ENCODE measurements at regions not wholly inside any gene's neighbourhood (a gene's known extent, or its start where the extent isn't known, plus 50 kb on each side); places are given as distances from the start of the nearest gene placed in this dataset.
A peak's percentile ranks its signal among the peaks of the same experiment; 100 is the strongest.

DNA sequence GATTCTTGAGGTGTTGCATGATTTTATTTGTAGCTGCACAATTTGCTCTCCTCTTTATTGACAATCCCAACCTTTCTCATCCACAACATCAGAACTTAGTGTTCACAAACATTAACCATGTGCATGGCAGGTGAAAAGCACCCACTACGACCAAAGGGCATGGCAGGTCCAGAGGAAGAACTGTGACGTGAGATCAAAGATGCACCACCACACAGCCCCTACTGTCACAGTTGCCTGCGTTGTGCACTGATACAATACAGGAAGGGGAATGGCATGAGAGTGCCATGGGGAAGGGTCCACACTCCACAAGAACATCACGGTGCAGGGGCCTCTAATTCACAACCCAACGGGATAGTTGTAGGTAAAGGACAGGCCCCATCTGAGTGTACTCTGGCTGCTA, 217.1 kb upstream of the PFKP start:
- DNase-seq, result no peak

DNA sequence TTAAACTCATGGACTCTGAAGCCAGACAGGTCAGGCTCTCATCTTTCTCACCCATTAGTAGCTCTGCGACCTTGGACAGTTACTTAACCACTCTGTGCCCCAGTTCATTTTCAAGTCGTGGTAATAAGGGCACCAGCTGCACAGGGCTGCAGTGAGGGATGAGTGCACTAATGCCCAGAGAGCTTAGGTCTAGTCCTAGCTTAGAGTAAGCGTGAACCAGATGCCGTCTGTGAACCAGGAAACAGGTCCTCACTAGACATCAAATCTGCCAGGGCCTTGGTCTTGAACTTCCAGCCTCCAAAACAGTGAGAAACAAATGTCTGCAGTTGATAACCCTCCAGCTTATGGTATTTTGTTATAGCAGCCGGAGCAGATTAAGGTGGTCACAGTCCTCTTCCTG, 222.4 kb upstream of the PFKP start:
- DNase-seq, result no peak

DNA sequence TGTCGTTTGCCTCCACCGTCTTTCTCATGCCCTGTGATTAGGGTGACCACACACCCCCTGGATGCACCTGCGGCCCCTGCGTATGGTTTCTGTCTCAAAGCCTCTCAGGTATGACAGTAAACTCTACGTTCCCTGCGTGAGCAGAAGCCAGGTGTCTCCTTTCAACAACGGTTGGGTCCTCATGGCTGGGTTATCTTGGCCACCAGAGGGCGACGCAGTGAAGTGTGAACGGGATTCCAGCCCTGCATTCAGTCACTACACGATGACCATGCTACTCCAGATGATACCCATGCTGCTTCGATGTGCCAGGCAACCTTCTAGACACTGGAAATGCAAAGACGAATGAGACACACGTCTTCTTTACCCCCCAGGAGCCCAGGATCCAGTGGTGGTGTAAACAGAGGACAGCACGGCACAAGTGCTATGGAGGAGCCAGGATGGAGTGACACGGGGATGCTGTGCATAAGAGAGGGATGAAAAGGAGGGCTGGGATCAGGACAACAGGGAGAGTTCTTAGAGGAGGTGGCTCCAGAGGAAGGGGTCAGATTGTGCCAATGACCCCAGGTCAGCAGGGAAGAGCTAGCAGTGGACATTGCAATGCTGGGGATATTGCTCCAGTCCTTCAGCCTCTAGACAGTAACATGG, 228.1 kb upstream of the PFKP start:
- DNase-seq, result peak; percentile 2

DNA sequence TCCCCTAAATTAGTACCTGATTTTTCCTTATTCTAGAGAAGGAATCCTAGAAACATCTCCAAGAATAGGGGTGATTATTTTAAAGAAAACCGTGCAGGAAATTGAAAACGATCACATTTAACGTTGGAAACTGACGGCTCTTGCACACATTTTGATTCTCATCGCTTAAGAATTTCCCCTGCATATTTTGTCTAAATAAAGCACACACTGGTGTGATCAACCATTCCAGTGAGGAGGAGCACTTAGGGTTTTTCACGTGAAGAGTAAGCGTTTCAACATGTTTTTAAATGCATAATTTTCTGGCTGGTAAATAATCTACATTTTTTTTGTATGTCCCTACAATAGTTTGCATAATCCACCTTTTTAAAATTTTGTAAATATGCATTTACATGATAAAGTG, 229.7 kb upstream of the PFKP start:
- no peak for DNase-seq

DNA sequence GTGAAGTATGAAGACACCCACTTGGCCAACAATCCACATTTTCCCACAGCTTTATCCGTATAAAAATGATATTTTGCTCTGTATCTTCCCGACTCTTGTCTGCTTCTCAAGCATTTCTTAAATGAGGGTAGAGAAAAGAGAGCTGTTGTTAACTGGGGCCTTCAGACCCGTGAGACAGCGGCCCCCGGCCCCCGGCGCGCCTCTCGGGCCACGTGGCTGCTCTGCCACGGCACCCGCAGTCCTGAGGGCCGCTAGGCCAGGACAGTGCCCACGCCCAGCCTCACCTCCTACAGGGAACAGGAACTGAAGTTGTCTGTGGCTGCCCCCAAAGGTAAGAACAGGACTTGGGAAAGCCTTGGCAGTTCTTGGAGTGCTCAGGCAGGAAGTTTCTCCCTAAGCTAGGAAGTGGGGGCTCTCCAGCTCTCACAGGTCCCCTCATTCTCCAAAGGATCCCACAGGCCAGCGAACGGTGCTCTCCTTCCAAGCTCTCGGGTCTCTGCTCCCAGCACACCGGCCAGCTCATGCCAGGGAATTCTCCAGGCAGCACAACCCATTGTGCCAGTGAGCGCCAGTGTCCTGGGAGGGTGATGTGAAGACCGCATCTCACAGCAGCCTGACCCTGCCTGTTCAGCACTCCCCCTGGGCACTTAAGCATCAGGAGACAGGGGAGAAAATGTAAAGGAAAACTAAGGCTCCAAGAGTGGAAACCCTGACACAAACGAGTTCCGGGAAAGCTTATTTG, 230.3 kb upstream of the PFKP start:
- DNase-seq, result no peak

DNA sequence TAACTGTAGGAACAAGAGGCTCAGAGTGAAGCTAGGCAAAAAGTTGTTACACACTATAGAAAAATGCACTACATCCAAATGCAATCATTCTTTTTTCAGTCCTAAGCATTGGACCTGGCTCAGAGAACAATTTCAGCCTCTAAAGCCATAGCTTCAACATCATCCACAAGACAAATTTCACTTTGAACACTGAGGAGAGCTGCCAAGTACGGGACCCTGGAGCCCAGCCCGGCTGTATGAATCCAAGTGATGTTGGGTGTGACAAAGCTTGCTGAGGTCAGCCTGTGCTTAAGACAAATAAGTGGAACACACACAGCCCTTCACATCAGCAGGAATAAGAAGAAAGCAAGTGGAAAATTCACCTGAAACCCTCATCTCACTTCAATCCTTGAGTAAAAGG, 233.1 kb upstream of the PFKP start:
- DNase-seq, result no peak

DNA sequence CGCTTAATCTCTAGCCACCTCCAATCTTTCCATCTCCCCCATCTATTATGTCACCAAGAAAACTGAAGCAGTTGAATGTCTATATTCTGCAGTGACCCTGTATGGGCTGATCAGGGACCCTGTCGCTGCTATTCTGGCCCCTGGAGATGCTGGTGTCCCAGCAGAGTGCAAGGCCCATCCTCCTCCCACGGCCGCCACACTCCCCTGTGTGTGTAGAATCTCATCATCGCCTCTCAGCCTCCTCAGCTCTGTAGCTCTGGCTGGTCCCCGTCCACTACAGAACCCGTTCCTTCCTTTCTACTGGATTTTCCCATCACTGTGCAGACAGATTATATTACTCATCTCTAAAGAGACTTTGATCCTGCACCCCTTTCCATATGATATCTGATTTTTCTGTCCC, 235.8 kb upstream of the PFKP start:
- no peak for DNase-seq

DNA sequence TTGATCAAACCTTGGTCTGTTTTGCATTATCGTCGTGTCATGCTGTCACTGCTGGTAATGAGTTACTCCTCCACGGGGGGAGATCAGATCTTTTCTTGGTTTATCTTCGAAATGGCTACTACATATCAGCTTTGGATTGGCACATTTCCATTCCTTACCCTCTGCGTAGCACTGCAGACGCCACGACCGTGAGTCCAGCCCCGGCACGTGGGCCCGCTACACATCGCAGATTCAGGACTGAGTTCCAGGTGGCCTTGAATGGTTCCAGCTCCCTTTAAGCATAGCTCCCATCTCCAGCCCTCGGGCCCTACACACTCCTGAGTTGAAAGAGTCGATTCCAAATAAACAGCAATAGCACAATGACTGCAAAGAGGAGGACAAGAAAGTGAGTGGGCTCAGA, 238.6 kb upstream of the PFKP start:
- DNase-seq, result no peak

DNA sequence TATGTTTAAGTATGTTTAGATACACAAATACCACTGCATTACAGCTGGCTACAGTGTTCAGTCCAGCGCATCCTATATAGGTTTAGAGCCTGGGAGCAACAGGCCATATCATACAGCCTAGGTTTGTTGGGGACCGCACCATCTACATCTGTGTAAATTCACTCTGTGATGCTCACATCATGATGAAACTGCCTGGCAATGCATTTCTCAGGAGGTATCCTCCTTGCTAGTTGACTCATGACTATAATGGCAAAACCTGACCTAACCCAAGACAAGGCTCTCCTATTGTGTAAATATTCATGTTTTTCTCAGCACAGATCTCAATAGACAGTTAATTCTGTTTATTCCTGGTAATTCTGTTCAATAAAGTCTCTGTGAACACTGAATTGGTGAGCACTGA, 240.7 kb upstream of the PFKP start:
- DNase-seq, result no peak

DNA sequence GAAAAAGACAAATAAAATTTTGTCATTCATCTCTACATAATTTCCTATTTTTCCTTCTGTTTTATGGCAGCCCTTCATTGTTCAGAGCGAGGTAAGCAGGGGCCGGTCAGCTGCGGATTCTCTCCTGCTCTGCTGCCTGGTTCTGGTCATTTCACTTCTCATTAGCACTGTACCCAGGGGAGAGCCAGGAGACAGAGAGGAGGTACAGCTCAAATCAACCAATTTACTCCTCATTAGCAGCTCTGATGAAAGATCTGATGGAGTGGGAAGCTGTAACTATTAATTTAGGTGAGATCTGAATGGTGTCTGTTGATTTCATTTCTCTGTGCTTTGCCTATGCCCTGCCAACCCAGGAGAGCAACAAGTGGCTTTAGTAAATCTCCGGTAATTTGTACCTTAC, 241.5 kb upstream of the PFKP start:
- DNase-seq, result no peak

DNA sequence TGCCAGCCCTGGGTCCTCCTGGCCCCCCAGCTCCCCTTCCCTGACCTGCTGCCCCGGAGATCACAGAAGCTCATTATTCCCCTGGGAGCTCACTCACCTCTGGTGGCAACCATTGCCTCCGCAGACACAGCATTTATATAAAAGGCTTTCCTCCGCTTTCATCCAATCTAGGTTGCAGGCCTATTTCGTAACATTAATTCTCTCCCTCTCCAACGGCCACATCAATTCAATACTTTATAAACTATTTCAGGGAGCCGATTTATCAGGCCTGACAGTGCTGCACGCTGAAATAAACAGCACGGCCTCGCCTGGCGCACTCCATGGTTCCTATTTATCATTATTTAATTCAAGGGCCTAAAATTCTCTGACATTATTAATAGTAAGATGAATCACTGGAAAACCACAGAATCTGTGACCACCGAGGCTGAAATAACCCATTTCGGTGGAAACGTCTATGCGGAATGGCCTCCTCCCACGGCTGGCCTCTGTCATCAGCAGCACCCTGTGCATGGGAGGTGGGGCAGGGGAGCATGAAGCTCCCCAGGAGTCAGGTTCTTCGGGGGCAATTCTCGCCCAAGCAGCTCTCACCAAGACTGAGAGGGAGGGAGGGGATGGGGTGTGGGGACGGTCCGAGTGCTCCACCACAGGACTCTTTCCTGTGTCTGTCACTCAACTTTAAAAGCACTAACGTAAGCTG, 249.3 kb upstream of the PFKP start:
- DNase-seq, result no peak

DNA sequence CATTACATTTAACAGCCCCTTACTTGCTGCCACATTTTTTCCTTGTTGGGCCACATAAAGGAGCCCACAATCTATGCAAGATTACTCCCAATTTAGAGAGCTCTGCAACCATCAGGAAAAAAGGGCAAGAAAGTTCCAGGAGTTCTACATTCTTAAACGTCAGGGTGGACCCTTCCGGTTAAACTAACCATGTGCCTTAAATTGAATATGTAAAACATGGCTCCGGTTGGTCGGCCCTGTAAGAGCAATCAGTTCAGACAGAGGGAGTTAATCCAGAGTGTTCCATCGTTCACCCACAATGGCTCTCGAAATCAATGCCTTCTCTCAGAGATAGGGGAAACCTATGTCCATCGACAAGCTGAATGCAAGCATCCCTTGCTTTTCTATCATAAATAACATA, 253.7 kb upstream of the PFKP start:
- no peak for DNase-seq

DNA sequence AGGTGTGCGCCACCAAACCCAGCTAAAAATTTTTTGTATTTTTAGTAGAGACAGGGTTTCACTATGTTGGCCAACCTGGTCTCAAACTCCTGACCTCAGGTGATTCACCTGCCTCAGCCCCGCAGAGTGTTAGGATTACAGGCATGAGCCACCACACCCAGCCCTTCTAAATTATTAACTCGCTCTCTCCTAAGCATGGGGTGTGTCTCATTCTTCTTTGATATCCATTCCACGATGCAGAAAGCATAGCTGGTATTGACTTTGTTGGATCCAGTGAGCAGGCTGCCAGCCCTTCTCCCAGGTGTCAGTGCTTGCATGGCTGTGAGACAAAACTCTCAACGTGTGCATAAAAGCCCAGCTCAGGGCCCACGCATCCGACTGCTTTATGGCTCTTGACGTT, 254.1 kb upstream of the PFKP start:
- DNase-seq, result no peak

DNA sequence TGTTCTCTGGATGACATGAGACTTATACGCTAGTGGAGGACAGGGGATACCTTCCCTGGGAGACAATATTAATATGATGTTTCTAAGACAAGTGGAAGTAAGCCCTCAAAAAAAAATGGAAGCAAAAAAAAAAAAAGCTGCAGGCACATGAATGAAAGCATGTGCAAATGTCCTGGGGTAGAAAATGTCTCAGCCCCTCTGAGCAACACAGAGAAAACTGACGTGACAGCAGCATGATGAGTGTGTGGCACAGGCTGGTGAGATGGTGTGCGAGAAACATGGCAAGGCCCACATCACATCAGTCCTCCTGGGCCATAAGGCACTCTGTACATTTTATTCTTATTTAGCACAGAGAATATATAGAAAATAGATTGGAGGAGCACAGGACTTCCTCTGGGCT, 254.7 kb upstream of the PFKP start:
- no peak for DNase-seq

DNA sequence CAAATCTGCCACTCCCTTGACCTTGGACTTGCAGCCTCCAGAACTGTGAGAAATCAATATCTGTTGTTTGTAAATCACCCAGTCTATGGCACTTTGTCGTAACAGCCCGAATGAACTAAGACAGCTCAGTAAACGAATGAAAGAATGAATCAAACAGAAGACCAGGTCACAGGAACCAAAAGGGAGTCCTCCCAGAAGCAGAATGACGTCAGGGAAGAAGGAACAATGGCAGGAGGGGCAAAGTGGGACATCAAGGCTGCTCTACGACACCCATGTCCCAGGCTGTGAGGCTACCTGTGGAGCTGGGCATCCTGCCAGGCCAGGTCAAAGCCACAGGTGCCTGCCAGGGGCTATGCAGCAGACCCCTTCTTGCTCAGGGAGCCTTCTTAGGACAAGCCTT, 267.2 kb upstream of the PFKP start:
- no peak for DNase-seq

DNA sequence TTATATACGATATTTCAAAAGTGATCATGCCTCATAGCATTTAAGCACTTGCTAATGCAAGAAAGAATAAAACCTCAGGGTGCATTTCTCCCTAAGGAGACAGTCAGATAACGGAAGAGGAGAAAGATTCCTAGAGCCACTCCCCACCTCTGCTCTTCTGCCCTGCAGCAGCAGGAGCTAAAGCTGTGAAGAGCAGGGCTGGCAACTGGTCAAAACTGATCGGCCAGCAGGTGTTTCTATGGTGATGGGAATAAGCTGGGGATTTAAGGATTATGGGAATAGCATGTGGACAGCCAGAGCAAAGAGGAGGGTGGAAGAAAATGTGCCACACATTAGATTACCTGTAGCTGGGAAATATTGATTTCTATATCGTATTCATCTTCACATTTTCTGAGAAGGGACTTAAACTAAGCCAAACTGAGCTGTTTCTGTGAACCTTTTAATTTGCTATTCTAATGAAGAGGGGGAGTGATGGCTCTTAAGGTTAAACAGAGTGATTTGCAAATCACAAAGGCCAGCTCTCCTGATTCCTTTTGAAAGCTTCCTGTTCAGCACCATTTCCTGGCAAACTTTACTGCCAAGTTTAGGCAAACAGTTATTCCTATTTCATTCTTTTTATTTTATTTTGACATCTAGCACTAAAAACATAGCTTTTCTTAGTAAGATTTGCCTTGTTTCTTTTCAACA, 268.9 kb upstream of the PFKP start:
- peak; percentile 50 for DNase-seq

DNA sequence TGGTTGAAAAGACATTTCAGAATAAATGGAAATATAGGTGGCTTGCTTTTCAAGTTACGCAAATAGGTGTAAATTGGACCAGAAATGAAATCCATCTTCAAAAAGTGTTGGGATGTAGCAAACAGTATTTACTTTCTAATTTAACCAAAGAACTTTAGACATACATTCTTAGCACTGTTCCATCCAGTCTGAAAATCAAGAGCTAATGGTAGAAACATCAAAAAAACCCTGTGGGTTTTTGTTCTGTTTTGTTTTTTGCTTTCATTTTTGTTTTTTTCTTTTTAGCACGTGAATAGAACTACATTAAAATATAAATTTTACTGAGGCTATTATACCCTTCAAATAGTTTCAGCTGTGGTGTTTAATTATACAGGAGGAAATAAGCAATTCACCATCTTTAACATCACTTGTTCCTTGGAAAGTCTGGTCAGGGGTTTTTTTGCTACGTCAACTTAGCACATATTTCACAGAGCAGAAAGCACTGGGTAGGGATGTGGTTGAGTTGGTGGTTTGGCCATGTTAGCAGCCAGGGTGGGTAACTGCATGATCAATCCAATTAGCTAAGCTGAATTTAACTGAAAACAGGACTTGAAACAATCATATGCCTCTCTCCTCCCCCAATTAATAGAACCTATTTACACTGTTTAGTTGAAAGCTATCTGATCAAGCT, 275.4 kb upstream of the PFKP start:
- DNase-seq, result no peak

DNA sequence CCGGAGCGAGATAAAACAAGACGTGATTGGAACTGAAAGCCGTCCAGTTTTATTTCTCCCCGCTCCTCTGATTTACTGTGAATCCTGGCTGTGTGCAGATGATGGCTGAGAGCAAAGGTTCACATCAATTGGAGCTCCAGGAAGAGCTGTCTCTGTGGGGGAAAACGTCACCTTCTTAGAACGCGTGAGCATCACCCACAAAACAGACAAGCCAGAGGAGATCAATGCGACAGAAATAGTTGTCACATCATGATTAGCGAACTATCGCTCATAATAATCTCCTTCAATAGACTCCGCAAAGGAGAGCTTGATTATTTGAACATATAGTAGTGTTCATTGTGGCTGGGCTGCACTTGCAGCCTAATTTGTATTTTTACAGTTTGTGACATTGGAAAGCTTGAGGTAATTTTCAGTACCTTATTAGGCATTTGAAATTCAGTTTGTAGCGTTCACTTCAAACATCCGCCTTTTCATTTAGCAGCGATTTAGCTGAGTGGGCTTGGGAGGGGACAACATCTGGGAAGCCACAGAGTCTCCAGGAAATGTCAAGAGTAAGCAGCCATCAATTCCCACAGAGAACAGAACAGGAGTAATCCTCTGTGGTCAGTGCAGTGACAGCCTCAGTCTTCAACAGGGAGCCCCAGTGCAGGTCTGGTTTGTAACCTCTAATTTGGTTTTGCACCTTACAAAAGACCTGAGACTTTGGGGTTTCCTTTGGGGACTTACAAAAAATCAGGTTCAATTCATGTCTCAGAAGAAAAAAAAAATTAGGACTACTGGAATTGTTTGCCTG, 276.8 kb upstream of the PFKP start:
- no peak for DNase-seq

DNA sequence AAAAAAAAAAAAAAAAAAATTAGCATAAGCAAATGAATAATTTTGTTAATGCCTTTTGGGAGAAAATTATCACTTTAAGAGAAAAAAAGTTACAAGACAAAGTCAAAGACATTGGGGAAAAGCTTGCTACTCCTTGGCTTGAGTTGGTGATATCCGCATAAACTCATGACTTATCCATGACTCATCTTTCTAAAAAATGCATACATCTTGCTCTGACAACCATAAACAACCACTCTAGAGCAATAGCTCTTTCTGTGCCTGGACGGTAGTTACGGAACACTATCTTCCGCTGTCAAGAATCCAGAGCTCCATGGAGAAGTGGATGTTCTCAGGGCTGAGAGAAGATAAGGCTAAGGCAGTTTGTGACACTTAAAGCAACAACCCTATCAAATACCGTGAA, 281.1 kb upstream of the PFKP start:
- DNase-seq, result no peak

DNA sequence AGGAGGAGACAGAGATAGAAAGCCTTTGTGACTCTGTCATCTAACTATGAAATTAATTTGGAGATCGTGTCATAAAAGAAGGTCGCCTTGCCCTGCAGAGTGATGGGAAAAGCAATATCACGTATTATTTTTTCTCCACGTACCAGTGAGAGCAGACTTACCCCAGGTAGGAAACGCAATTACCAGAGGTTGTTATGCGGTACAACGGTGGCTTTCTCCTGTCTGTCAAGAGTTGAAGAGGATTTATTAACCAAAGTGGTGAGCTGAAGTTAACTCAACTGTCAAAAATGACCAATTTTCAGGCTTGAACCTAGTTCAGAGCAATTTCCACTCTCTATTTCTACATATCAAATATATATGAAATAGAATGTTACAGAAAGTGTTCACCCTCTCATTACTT, 282.6 kb upstream of the PFKP start:
- no peak for DNase-seq

DNA sequence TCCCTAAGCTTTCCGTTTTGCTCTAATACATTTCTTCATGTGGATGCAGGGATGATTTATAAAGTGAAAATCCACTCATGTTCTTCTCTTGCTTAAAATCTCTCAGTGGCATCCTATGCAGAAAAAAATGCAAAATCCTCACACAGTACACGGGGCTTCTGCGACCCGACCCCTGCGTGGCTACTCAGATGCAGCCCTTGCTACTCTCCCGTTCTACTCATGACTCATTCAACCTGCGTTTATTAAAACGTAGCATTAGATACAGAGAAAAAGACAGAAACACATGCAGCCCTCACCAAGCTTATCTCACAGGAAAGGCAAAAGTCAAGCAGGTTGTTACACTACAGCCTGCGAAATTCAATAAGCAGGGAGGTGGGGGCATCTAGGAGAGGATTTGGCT, 284.4 kb upstream of the PFKP start:
- DNase-seq, result no peak

DNA sequence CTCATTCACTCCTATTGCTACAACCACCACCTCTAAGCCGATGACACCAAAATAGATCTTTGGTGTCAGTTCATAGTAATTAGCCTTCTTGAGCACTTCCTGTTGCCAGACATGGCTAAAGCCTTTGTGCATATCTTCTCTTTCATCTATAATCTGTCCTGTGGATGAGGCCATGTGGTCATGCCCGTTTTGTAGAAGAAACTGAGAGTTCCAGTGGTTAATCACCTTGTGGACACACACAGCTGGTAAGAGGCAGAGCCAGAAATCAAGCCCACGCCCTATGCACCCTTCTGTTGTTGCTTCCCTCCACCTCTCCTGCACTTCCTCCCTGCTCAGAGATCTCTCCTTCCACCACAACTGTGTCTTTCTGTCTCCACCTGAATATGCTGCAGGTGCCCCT, 285.1 kb upstream of the PFKP start:
- DNase-seq, result no peak
